ENCODE measurements at regions not wholly inside any gene's neighbourhood (a gene's known extent, or its start where the extent isn't known, plus 50 kb on each side); places are given as distances from the start of the nearest gene placed in this dataset.
"Not testable (repeated sequence)": the region's sequence is repeated elsewhere in the genome, so short reads cannot be mapped to it uniquely, and the experiment has no call there.

GRCh38 chr10:37534166-37534565 is 323.2 kb downstream of the ZNF248 start:
- WGBS, 2 donors (ENCODE audit: low coverage in 1 of 2): 73 to 100% methylated on average over 1 to 3 of the region's 3 CpGs
- Histone ChIP-seq H3K4me3 (no peak overlapping the region), H3K27me3 (no peaks in the 10 kb centered on the region), H3K9me3 (peaks cover 0 to 19% (median 0%) of the 10 kb centered on the region in 3 donors), H3K4me1 (no peaks in the 10 kb centered on the region), H3K27ac (no peak overlapping the region), H3K36me3 (no peaks in the 10 kb centered on the region)
- ATAC-seq: no peak
- TF ChIP-seq POLR2A (IDR thresholded peaks at IDR 0.05) (no peak), POLR2AphosphoS5 (IDR thresholded peaks at IDR 0.05) (no peak), EP300 (IDR thresholded peaks at IDR 0.05) (no peak), CTCF (IDR thresholded peaks at IDR 0.05) (no peak)

GRCh38 chr10:37525410-37525809 is 332.0 kb downstream of the ZNF248 start:
- not testable (repeated sequence) for H3K36me3 ChIP-seq, H3K9me3 ChIP-seq, H3K27me3 ChIP-seq, ATAC-seq, H3K4me3 ChIP-seq, H3K27ac ChIP-seq, H3K4me1 ChIP-seq
- WGBS, 2 donors (ENCODE audit: low coverage in 1 of 2): 37 to 49% methylated on average over 2 of the region's 2 CpGs

- H3K4me1 ChIP-seq: no peaks in the 10 kb centered on the region
- TF ChIP-seq POLR2A (IDR thresholded peaks at IDR 0.05): no peak
- no peak for TF ChIP-seq POLR2AphosphoS5 (IDR thresholded peaks at IDR 0.05)
- no peak for TF ChIP-seq CTCF (IDR thresholded peaks at IDR 0.05)
- no peak for TF ChIP-seq EP300 (IDR thresholded peaks at IDR 0.05)
- H3K4me3 ChIP-seq: no peak overlapping the region
- H3K27ac ChIP-seq: no peak overlapping the region
- WGBS, 2 donors (ENCODE audit: low coverage in 1 of 2): 65 to 67% methylated on average over 2 of the region's 2 CpGs
- H3K27me3 ChIP-seq: peaks cover 6% of the 10 kb centered on the region
- no peaks in the 10 kb centered on the region for H3K36me3 ChIP-seq
- no peak for ATAC-seq
- no peaks in the 10 kb centered on the region for H3K9me3 ChIP-seq
Observed at GRCh38 chr10:37520488-37520887, 336.9 kb downstream of the ZNF248 start.

- not testable (repeated sequence) for H3K36me3 ChIP-seq, H3K4me1 ChIP-seq, H3K27ac ChIP-seq, ATAC-seq, H3K4me3 ChIP-seq, H3K27me3 ChIP-seq
- WGBS, 2 donors (ENCODE audit: low coverage in 1 of 2): 68 to 85% methylated on average over 2 to 3 of the region's 3 CpGs
- peaks cover 0 to 25% (median 2%) of the 10 kb centered on the region in 3 donors for H3K9me3 ChIP-seq
Observed at GRCh38 chr10:37510520-37510919, 346.9 kb downstream of the ZNF248 start.

GRCh38 chr10:37496061-37496460 is 361.3 kb downstream of the ZNF248 start:
- TF ChIP-seq POLR2A (IDR thresholded peaks at IDR 0.05) (no peak), POLR2AphosphoS5 (IDR thresholded peaks at IDR 0.05) (no peak), CTCF (IDR thresholded peaks at IDR 0.05) (no peak), EP300 (IDR thresholded peaks at IDR 0.05) (no peak)
- Histone ChIP-seq H3K4me1 (no peaks in the 10 kb centered on the region), H3K27me3 (no peaks in the 10 kb centered on the region), H3K36me3 (no peaks in the 10 kb centered on the region), H3K27ac (no peak overlapping the region), H3K4me3 (no peak overlapping the region), H3K9me3 (no peaks in the 10 kb centered on the region)
- 71 to 75% methylated on average over 1 to 2 of the region's 3 CpGs for WGBS, 2 donors (ENCODE audit: low coverage in 1 of 2)
- ATAC-seq: no peak

GRCh38 chr10:37495415-37495814 is 362.0 kb downstream of the ZNF248 start:
- ATAC-seq: no peak
- H3K4me3 ChIP-seq: no peak overlapping the region
- no peaks in the 10 kb centered on the region for H3K9me3 ChIP-seq
- no peaks in the 10 kb centered on the region for H3K27me3 ChIP-seq
- H3K27ac ChIP-seq: no peak overlapping the region
- whole genome bisulfite sequencing, 2 donors (ENCODE audit: low coverage in 1 of 2): 17 to 56% methylated on average over 1 of the region's 1 CpG
- no peaks in the 10 kb centered on the region for H3K36me3 ChIP-seq
- TF ChIP-seq CTCF (IDR thresholded peaks at IDR 0.05) (no peak), EP300 (IDR thresholded peaks at IDR 0.05) (no peak), POLR2A (IDR thresholded peaks at IDR 0.05) (no peak), POLR2AphosphoS5 (IDR thresholded peaks at IDR 0.05) (no peak)
- H3K4me1 ChIP-seq: no peaks in the 10 kb centered on the region

GRCh38 chr10:37493185-37493796 is 364.1 kb downstream of the ZNF248 start:
- ATAC-seq, H3K4me3 ChIP-seq, H3K27ac ChIP-seq, H3K36me3 ChIP-seq, H3K4me1 ChIP-seq, H3K9me3 ChIP-seq, H3K27me3 ChIP-seq: not testable (repeated sequence)
- 33 to 45% methylated on average over 2 of the region's 3 CpGs for WGBS, 2 donors (ENCODE audit: low coverage in 1 of 2)
